Left colon (tissue), 2 donors: ENCODE measurements at regions not wholly inside any gene's neighbourhood (a gene's known extent, or its start where the extent isn't known, plus 50 kb on each side); places are given as distances from the start of the nearest gene placed in this dataset.

Source experiments
- ATAC-seq: fragments of 200-7000 bp; cut with Tn5 transposase; one replicate; pipeline ENCODE4 v1.9.1; 2020; ENCODE audit warnings: mild to moderate bottlenecking, moderate library complexity
- DNase-seq, 2 donors: peaks; one replicate each; pipeline ENCODE4 v3.0.0-alpha.2; 2020
- intact Hi-C, 2 donors: fragments of 100-400 bp; cut with DNase I in 1 of 2; cut with micrococcal nuclease in 1 of 2; formaldehyde crosslinking; loops; one replicate each; pipeline versions ENCODE4 v1.11.2 to v1.14.0; 2022; cut with DNase I, micrococcal nuclease
- donor health status: DM: no; HTN: no; CAD: no.
- donor health status: DM: yes; HTN: yes; CAD: no.

GRCh38 chr5:52481201-52481600 is 306.5 kb upstream of the ITGA1 start:
- intact Hi-C loops: no loop called here
- no peak for ATAC-seq
- no peak for DNase-seq

- no peak for DNase-seq
- ATAC-seq: no peak
- intact Hi-C loops: no loop called here
These were observed 305.9 kb upstream of the ITGA1 start for GRCh38 chr5:52481851-52482250.

DNA sequence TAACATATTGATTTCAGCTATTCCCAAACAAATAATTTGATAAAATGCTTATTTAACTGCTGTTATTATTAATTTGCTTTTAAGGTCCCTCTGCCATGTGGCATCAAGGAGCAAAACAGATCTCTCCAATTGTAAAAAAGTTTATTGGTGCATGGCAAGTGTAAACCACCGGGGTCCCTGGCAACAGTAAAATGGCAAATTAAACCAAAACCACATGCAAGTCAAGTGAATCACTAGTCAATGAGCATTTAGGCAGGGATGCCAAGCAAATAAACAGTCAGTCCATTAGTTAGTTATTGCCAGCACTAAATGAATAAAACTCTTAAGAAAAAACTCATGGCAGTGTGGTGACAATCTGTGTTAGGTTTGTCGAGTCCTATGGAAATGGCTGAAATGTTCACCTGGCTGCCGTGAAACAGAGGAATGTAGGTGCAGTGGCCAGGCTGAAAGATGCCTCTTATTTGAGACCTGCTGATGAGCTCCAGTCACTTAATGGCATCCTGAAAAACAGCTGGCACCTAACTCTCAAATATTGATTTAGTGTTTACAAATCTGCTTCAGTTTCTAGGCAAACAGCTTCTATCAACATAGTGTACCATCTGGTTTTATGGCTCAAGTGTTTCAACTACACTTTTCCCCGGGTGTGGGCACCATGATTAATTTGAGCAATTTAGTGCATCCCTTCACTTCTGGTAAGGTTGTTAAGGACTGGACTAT is 296.5 kb upstream of the ITGA1 start:
- DNase-seq (no peak), ATAC-seq (no peak)
- intact Hi-C loops: no loop called here

GRCh38 chr5:52491818-52492217 is 295.9 kb upstream of the ITGA1 start:
- ATAC-seq (no peak), DNase-seq (no peak)
- intact Hi-C loops: no loop called here

DNA sequence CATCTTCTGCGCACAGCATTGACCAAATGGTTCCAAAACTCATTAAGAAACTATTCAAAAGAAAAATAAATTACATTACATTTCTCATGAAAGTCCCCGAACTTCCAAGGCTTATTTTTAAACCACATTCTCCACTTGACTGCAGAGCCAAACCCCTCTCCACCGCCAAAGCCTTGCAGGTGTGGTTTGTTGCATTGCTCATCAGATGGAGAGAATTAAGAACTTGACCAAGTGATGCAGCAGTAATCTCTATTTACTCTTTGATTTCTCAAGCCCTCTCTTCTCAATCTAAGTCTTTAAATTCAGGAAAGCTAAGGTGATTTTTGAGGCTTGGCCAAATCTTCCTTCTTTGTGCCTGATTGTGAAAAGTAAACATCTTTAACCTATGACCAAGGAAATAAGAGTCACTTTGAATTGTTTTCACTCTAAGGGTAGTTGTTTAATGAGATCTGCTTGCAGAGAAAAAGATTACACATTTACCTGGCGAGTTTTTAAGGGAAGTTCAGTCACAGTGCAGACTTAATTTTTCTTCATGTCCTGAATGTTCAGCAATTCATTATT is 290.5 kb upstream of the ITGA1 start:
- intact Hi-C loops: no loop called here
- DNase-seq (no peak), ATAC-seq (no peak)

GRCh38 chr5:52498607-52499006 is 289.1 kb upstream of the ITGA1 start:
- intact Hi-C loops: no loop called here
- no peak for DNase-seq

DNA sequence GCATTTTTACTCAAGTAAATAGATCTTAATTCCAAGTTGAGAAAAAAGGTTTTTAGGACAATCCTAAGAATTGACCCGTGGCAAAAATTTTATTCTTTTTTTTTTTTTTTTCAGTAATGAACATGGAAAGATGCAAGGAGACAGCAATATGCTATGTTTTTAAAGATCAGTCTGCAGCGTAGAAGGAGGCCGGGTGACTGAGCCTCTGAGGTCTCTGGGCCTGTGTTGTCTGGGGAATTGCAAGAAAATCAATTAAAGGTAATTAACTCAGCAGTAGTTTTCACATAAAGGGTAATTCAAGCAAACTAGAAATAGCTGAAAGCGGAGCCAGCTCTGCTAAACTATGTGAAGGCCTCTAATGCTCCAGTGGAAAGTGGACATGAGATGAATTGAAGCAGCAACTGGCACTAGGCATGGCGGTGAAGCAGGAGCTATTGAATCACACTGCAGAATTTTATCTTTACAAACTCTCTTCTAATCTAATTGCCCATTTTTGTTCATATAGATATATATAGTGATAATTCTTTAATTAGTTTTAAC is 285.2 kb upstream of the ITGA1 start:
- DNase-seq (no peak), ATAC-seq (no peak)
- intact Hi-C loops: no loop called here

More at GRCh38 chr5:52498607-52499006, 289.1 kb upstream of the ITGA1 start:
- ATAC-seq: no peak

DNA sequence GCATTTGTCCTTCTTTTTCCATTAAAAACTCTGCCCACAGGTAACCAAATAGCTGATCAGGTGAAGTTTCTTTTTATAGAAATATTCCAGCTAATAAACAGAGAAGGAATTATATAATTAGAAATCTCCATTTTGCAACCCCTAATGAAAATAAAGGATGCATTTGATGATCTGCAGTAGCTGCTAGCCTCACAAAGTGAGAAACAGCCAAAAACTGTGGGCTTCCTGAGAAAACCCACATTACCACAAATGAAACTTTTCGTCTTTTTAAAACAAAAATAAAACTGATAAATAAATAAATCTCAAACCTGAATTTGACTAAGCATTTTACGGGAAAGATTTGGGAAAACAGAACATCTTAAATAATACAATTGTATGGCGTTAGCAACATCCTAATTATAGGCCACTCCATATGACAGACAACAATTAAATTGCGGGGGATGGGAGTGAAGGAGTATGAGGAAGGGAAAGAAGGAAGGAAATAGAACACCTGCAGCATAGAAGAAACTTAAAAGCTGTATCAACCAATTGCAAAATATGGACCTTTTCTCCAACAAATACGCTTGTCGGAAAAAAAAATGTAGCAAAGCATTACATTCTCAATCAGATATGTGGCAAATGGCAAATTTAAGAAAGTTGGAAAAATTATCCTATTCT is 283.0 kb upstream of the ITGA1 start:
- intact Hi-C loops: no loop called here

DNA sequence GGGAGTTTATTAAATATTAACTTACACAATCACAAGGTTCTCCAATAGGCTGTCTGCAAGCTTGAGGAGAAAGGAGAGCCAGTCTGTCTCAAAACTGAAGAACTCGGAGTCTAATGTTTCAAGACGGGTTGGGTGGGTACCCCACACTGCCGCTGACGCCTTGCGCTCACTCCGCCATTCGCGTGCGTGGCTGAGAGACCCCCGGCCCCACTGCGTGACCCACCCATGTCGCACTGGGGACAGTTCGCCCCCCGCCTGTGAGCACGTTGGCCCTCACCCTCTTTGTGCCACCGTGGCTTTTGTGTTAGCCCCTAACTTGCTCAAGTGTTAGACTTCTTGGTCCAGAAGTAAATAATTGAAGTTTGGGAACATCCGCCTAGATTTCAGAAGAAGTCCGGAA is 270.0 kb upstream of the ITGA1 start:
- intact Hi-C loops: no loop called here
- ATAC-seq: no peak
- no peak for DNase-seq

More for the DNA sequence above, 283.0 kb upstream of the ITGA1 start:
- no peak for ATAC-seq
- no peak for DNase-seq

DNA sequence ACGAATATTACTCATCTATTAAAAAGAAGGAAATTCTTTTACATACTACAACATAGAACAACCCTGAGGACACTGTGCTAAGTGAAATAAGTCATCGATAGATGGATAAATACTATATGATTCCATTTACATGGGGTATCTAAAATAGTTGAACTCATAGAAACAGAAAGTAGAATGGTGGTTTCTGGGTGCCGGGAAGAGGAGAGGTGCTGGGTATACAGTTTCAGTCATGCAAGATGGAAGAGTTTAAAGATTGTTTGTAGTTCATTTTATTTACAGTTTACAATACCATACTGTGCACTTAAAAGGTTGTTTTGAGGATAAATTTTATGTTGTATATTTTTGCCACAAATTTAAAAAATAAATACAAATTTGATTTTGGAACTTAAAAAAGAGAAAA is 267.5 kb upstream of the ITGA1 start:
- no peak for ATAC-seq
- intact Hi-C loops: no loop called here
- DNase-seq: no peak

DNA sequence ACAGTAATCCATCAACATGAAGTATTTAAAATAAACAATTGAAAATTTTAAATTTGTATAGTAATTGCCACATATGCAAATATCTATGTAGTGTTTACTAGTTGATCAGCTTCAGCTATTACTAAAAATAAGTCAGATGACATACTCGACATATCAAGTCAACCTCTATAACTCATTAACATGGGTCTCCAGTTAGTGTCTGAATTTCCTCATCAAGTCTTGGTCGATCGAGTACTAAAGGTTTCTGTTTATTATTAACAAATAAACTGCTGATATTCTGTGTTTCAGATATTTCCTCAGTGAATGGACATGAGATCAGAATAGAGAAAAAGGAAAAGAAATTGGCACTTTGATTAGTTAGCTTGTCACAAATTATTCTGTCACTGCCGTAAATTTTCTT is 266.5 kb upstream of the ITGA1 start:
- intact Hi-C loops: no loop called here
- DNase-seq: no peak
- ATAC-seq: no peak

DNA sequence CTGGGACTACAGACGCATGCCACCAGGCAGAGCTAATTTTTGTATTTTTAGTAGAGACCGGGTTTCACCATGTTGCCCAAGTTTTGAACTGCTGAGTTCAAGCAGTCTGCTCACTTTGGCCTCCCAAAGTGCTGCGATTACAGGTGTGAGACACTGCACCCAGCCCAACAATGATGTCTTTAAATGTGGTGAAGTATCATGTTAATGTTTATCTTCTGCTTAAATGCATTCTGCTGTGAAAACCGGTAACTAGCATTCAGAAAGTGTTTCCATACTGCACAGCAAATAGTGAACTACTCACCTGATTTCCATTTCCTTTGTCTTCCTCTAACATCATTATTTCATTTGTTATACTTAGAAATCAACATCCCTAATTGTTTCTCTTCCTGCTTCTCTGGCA is 264.0 kb upstream of the ITGA1 start:
- no peak for ATAC-seq
- no peak for DNase-seq
- intact Hi-C loops: no loop called here

- ATAC-seq: no peak
- DNase-seq: no peak
- intact Hi-C loops: no loop called here
These were observed 256.6 kb upstream of the ITGA1 start for GRCh38 chr5:52531105-52531504.

- no peak for DNase-seq
- no peak for ATAC-seq
- intact Hi-C loops: no loop called here
These were observed 244.1 kb upstream of the ITGA1 start for GRCh38 chr5:52543594-52543993.

DNA sequence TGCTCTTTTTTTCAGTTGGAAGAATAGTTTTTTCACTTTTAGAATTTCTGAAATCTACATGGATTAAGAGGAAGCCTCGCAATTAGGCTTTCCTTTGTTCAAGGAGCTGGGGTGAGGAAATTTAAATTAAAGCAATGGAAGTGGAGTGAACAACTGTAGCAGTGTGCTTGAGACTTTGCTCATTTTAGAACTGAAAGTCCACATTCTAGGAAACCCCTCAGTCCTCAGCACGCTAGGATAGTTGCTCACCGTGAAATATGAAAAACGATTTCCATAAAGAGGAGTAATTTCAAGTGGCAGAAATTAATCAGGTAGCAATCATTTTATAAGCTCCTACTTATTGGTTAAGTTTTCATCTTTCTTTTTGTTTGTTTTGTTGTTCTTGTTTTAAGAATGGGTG is 243.0 kb upstream of the ITGA1 start:
- ATAC-seq (no peak), DNase-seq (no peak)
- intact Hi-C loops: no loop called here

- DNase-seq: no peak
- intact Hi-C loops: no loop called here
These were observed 233.4 kb upstream of the ITGA1 start for GRCh38 chr5:52554293-52554692.

GRCh38 chr5:52560366-52560765 is 227.3 kb upstream of the ITGA1 start:
- DNase-seq (no peak), ATAC-seq (no peak)
- intact Hi-C loops: no loop called here

More at GRCh38 chr5:52554293-52554692, 233.4 kb upstream of the ITGA1 start:
- no peak for ATAC-seq

- DNase-seq: no peak
- intact Hi-C loops: no loop called here
- ATAC-seq: no peak
These were observed 225.2 kb upstream of the ITGA1 start for GRCh38 chr5:52562473-52562872.

- ATAC-seq: no peak
- DNase-seq: no peak
These were observed 223.1 kb upstream of the ITGA1 start for GRCh38 chr5:52564587-52564986.

GRCh38 chr5:52577546-52577945 is 210.2 kb upstream of the ITGA1 start:
- intact Hi-C loops: no loop called here
- ATAC-seq (no peak), DNase-seq (no peak)

More at GRCh38 chr5:52564587-52564986, 223.1 kb upstream of the ITGA1 start:
- intact Hi-C loops: no loop called here
